DND-41 (cell line): ENCODE measurements at regions not wholly inside any gene's neighbourhood (a gene's known extent, or its start where the extent isn't known, plus 50 kb on each side); places are given as distances from the start of the nearest gene placed in this dataset.

Experiments used
- ATAC-seq: fragments of 200-7000 bp; cut with Tn5 transposase; 3 replicates; pipeline ENCODE4 v1.9.1; 2021; ENCODE audit warnings: low read depth; ENCODE audit not compliant: insufficient read depth
- DNase-seq: peaks from one replicate; pipeline ENCODE4 v3.0.0-alpha.2; 2020
- H2AFZ ChIP-seq: 2 replicates; pipeline ENCODE4 v1.6.0; 2012; ENCODE audit warnings: low read depth, low read length
- H3K27ac ChIP-seq: 2 replicates; pipeline ENCODE4 v1.5.1; 2012; ENCODE audit warnings: low read length, inconsistent platforms
- H3K27me3 ChIP-seq: fragments of 200-600 bp; sonication (generic); 2 replicates; pipeline ENCODE4 v1.6.0; 2012; ENCODE audit warnings: low read length, mild to moderate bottlenecking, inconsistent platforms; ENCODE audit not compliant: insufficient read depth, poor library complexity
- H3K36me3 ChIP-seq: 2 replicates; pipeline ENCODE4 v1.5.1; 2012; ENCODE audit warnings: low read length, inconsistent platforms; ENCODE audit not compliant: insufficient read depth
- H3K4me1 ChIP-seq: 2 replicates; pipeline ENCODE4 v1.5.1; 2012; ENCODE audit warnings: mild to moderate bottlenecking, low read length; ENCODE audit not compliant: insufficient read depth
- H3K4me2 ChIP-seq: 2 replicates; pipeline ENCODE4 v1.6.0; 2012; ENCODE audit warnings: mild to moderate bottlenecking, moderate library complexity, low read length, inconsistent platforms; ENCODE audit not compliant: insufficient read depth
- H3K4me3 ChIP-seq, 2 experiments: fragments of 200-600 bp in 1 of 2; shearing (Covaris generic) in 1 of 2; 2 replicates each; pipeline ENCODE4 v1.5.1; 2012 to 2016; ENCODE audit warnings: inconsistent platforms in 2 of 2, low read length in 2 of 2, mild to moderate bottlenecking in 2 of 2, low read depth in 1 of 2, moderate library complexity in 1 of 2
- H3K79me2 ChIP-seq: 2 replicates; pipeline ENCODE4 v1.6.0; 2012; ENCODE audit warnings: low read length, inconsistent platforms; ENCODE audit not compliant: insufficient read depth
- H3K9ac ChIP-seq: 2 replicates; pipeline ENCODE4 v1.6.0; 2012; ENCODE audit warnings: low read depth, mild to moderate bottlenecking, inconsistent platforms, low read length, moderate library complexity
- H3K9me3 ChIP-seq: 2 replicates; pipeline ENCODE4 v1.5.1; 2012; ENCODE audit warnings: low read length, moderate library complexity, mild to moderate bottlenecking, inconsistent platforms; ENCODE audit not compliant: insufficient read depth, severe bottlenecking
- H4K20me1 ChIP-seq: 2 replicates; pipeline ENCODE4 v1.6.0; 2012; ENCODE audit warnings: low read length; ENCODE audit not compliant: insufficient read depth
- EZH2 ChIP-seq: IDR thresholded peaks from 3 replicates; pipeline ENCODE4 v1.6.1; 2012; ENCODE audit warnings: borderline replicate concordance, low read depth, mild to moderate bottlenecking, moderate library complexity, low read length, inconsistent platforms; ENCODE audit not compliant: severe bottlenecking
- TF ChIP-seq, protein P1 (sequence below): IDR thresholded peaks from 2 replicates; pipeline ENCODE4 v1.5.1; 2012; ENCODE audit warnings: borderline replicate concordance, low read length, moderate library complexity, mild to moderate bottlenecking; ENCODE audit not compliant: poor library complexity, severe bottlenecking; ENCODE audit errors: extremely low read depth

DNA sequence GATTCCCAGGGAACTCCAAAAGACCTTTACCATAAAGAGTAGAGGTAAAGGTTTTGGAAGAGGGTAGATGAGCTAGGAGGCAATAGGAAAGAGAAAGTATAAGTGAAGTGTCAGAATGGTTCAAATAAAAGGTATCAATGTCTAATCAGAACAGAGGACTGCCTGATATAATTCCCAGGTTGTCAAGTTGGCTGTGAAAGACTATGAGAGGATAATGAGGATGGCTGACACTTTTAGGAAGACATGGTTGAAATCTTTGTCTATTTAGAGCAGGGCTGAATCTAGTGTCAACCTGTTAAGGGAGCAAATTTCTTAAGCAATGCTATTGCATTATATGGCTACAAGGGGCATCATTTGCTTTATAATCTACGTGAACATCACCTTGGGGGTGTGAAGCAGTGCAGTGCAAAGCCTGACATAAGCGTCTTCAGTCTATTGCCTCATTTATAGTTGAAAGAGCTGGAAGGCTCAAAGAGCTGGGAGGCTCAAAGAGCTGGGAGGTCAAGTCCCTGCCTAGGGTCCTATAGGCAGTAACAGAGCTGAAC, 308.3 kb upstream of the DEPDC1 start:
- H3K4me2 ChIP-seq: no peak overlapping the region
- ATAC-seq (no peak), DNase-seq (no peak)
- H3K9ac ChIP-seq: no peak overlapping the region
- TF ChIP-seq, protein P1, sequence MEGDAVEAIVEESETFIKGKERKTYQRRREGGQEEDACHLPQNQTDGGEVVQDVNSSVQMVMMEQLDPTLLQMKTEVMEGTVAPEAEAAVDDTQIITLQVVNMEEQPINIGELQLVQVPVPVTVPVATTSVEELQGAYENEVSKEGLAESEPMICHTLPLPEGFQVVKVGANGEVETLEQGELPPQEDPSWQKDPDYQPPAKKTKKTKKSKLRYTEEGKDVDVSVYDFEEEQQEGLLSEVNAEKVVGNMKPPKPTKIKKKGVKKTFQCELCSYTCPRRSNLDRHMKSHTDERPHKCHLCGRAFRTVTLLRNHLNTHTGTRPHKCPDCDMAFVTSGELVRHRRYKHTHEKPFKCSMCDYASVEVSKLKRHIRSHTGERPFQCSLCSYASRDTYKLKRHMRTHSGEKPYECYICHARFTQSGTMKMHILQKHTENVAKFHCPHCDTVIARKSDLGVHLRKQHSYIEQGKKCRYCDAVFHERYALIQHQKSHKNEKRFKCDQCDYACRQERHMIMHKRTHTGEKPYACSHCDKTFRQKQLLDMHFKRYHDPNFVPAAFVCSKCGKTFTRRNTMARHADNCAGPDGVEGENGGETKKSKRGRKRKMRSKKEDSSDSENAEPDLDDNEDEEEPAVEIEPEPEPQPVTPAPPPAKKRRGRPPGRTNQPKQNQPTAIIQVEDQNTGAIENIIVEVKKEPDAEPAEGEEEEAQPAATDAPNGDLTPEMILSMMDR: no peak
- no peak for TF ChIP-seq EZH2
- H3K27me3 ChIP-seq: no peaks in the 10 kb centered on the region
- H2AFZ ChIP-seq: no peak overlapping the region
- no peaks in the 10 kb centered on the region for H3K4me1 ChIP-seq
- no peak overlapping the region for H3K4me3 ChIP-seq
- H3K9me3 ChIP-seq: no peaks in the 10 kb centered on the region
- H3K79me2 ChIP-seq: no peaks in the 10 kb centered on the region
- H3K27ac ChIP-seq: no peak overlapping the region
- no peaks in the 10 kb centered on the region for H3K36me3 ChIP-seq
- H4K20me1 ChIP-seq: no peaks in the 10 kb centered on the region

DNA sequence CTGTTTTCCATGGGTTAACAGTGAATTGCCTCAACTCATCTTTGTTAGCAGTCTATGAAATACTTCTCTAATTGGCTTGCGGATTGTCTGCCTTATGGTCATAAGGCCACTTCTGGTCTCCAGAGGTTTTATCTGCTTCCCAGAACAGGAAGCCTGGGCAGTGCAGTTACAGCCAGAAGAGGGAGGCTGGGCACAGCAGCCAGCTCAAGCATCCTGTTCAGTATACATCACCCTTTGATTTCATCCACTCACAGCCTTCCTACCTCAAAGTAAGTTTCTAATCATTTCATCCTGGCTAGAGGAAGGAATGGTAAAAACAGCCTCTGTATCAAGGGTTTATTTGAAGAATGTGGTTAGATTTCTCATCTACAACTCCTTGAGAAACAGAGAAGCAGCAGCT, 311.5 kb upstream of the DEPDC1 start:
- Histone ChIP-seq H3K4me3 (no peak overlapping the region), H3K4me2 (no peak overlapping the region), H3K4me1 (no peaks in the 10 kb centered on the region), H3K9ac (no peak overlapping the region), H3K27ac (no peak overlapping the region), H3K27me3 (no peaks in the 10 kb centered on the region), H3K9me3 (no peaks in the 10 kb centered on the region), H3K79me2 (no peaks in the 10 kb centered on the region), H3K36me3 (no peaks in the 10 kb centered on the region), H2AFZ (no peak overlapping the region), H4K20me1 (no peaks in the 10 kb centered on the region)
- TF ChIP-seq EZH2: no peak
- TF ChIP-seq, protein P1: no peak
- ATAC-seq (no peak), DNase-seq (no peak)

DNA sequence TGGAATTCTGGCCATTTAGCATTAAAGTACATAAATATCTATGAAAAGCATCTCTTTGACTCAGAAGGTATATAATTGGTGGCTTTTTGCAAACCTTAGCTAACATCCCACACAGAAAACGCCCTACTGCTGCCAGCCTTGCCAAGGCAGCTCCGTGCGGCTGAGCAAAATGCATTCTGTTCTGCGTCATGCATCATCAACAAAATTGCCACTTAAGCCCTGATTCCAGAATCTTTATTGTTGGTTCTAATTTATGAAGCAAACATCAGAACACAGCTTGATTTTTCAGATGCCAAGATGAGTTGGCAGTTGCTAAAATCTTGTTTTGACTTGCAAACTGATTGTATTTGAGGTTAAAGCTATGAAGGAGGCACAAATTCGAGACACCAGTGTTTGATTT, 314.9 kb upstream of the DEPDC1 start:
- H3K27ac ChIP-seq: no peak overlapping the region
- no peaks in the 10 kb centered on the region for H3K27me3 ChIP-seq
- no peaks in the 10 kb centered on the region for H3K9me3 ChIP-seq
- no peaks in the 10 kb centered on the region for H4K20me1 ChIP-seq
- no peak overlapping the region for H3K9ac ChIP-seq
- no peaks in the 10 kb centered on the region for H3K36me3 ChIP-seq
- no peak for ATAC-seq
- H3K4me2 ChIP-seq: no peak overlapping the region
- no peak overlapping the region for H2AFZ ChIP-seq
- TF ChIP-seq, protein P1: no peak
- TF ChIP-seq EZH2: no peak
- no peaks in the 10 kb centered on the region for H3K79me2 ChIP-seq
- DNase-seq: no peak
- no peaks in the 10 kb centered on the region for H3K4me1 ChIP-seq
- H3K4me3 ChIP-seq: no peak overlapping the region

DNA sequence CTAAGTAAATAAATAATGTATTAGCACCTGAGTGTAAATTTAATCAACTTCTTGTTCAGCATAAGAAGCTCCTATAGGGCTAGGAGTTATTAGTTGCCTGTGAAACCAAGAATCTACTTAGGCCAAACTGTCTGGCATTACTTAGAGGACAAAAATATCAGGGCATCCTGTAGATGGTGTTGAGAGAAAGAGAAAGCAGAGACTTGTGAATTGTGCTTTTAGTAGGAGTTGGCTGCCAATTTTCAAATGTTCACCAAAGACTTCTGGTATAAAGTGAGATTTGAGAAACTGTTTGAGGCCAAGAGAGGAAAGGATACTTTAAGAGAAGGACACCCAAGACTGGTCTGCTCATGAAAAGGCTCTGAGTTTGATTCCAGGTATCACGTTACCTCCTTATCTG, 315.5 kb upstream of the DEPDC1 start:
- no peaks in the 10 kb centered on the region for H3K4me1 ChIP-seq
- H3K27ac ChIP-seq: no peak overlapping the region
- H3K9ac ChIP-seq: no peak overlapping the region
- H4K20me1 ChIP-seq: no peaks in the 10 kb centered on the region
- DNase-seq (no peak), ATAC-seq (no peak)
- H2AFZ ChIP-seq: no peak overlapping the region
- H3K4me3 ChIP-seq: no peak overlapping the region
- H3K27me3 ChIP-seq: no peaks in the 10 kb centered on the region
- no peaks in the 10 kb centered on the region for H3K79me2 ChIP-seq
- H3K36me3 ChIP-seq: no peaks in the 10 kb centered on the region
- no peaks in the 10 kb centered on the region for H3K9me3 ChIP-seq
- no peak for TF ChIP-seq EZH2
- TF ChIP-seq, protein P1: no peak
- no peak overlapping the region for H3K4me2 ChIP-seq
